ENCODE measurements at regions not wholly inside any gene's neighbourhood (a gene's known extent, or its start where the extent isn't known, plus 50 kb on each side); places are given as distances from the start of the nearest gene placed in this dataset.
A peak's percentile ranks its signal among the peaks of the same experiment; 100 is the strongest.

DNA sequence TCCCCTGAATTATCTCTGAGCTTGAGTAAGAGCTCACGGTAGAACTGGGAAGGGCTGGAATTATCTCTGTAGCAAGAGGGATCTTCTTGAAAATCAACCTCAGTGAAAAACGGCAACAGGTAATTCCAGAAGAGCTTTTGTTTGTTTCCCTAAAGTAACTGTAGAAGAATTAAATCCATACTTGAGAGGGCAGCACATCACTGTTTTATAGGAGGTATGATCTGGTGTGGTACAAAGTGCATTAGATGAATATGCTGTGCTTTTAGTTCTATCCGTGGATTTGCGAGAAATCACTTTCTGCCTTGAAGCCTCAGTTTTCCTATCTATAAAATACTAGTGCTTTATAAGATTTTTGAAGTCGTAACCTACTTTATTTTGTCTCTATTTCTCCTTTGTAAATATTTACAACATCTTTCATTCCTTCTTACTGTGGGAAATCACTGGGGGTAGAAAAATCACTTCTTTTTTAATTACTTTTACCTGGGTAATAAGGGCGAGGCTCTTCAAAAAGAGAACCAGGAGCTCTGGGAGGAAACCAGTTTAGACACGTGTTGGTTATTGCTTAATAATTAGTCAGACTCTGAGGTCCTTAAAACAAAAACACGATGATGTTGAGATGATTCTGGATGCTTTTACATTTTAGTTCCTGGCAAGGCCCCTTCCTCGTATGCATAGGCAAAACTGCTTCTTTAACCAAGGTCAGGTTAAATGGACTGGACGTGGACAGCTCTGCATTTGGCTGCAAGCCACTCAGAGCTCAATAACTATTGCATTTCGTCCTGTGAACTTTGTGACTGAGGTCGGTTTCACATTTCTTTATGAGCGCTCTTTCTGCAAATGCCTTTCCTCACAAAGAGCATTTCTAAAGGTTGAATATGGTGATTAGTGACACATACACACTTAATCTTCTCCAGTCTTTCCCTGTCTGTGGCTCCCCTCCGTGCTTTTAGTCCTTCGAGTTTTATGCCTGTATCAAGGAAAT lies 376.1 kb downstream of the BRINP1 start:
- H3K4me3 ChIP-seq, result no peak overlapping the region

DNA sequence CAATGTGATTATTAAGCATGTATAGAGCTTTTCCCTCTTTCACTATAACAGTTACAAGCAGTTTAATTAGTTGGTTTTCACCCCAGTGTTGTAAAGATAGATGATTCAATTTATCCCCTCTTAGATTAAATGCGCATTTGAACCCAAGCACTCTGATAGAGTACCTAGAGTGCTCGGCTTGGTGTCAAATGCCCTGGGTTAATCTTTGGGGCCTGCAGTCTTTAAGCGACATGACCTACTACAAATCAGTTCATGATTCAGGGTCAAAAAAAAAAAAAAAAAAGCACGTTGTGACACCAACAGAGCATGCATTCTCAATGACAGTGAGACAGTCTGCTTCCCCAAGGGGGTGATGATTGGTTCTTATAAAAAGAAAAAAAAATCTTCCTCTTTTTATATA lies 375.3 kb downstream of the BRINP1 start:
- Histone ChIP-seq H3K4me1 (peaks cover 26% of the 10 kb centered on the region), H3K27me3 (ENCODE audit: low read depth) (no peaks in the 10 kb centered on the region), H3K27ac (replicated peaks) (no peak overlapping the region), H3K36me3 (no peaks in the 10 kb centered on the region), H3K4me3 (no peak overlapping the region), H3K9me3 (replicated peaks) (no peaks in the 10 kb centered on the region)
- TF ChIP-seq, protein P1, sequence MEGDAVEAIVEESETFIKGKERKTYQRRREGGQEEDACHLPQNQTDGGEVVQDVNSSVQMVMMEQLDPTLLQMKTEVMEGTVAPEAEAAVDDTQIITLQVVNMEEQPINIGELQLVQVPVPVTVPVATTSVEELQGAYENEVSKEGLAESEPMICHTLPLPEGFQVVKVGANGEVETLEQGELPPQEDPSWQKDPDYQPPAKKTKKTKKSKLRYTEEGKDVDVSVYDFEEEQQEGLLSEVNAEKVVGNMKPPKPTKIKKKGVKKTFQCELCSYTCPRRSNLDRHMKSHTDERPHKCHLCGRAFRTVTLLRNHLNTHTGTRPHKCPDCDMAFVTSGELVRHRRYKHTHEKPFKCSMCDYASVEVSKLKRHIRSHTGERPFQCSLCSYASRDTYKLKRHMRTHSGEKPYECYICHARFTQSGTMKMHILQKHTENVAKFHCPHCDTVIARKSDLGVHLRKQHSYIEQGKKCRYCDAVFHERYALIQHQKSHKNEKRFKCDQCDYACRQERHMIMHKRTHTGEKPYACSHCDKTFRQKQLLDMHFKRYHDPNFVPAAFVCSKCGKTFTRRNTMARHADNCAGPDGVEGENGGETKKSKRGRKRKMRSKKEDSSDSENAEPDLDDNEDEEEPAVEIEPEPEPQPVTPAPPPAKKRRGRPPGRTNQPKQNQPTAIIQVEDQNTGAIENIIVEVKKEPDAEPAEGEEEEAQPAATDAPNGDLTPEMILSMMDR (IDR thresholded peaks at IDR 0.05; ENCODE audit: borderline replicate concordance), result no peak
- DNase-seq, result no peak
- intact Hi-C loops (cut with micrococcal nuclease), result no loop called here

More for the DNA sequence above, 376.1 kb downstream of the BRINP1 start:
- peaks cover 26% of the 10 kb centered on the region for H3K4me1 ChIP-seq
- no peak for DNase-seq
- H3K27me3 ChIP-seq (ENCODE audit: low read depth), result no peaks in the 10 kb centered on the region
- no peak overlapping the region for H3K27ac ChIP-seq (replicated peaks)
- no peaks in the 10 kb centered on the region for H3K9me3 ChIP-seq (replicated peaks)
- no peaks in the 10 kb centered on the region for H3K36me3 ChIP-seq
- TF ChIP-seq, protein P1 (IDR thresholded peaks at IDR 0.05; ENCODE audit: borderline replicate concordance), result no peak
- intact Hi-C loops (cut with micrococcal nuclease), result no loop called here

DNA sequence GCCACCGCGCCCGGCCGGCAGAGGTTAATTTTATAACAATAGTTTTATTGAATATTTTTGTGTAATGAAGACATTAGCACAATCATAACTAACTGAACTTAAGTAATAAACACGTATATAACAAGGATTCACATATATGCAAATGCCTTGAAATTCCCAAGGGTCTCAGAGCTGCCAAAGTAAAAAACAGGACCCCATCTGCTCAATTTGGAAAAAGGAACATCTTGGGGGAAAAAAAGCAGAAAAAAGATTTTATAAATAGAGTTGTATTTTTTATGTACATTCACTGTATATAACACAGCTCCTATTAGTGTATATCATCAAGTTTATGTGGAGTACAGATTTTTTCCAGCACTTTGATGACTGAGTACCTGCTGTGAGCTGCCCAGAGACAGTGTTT lies 366.7 kb downstream of the BRINP1 start:
- intact Hi-C loops (cut with micrococcal nuclease), result no loop called here
- DNase-seq, result no peak
- Histone ChIP-seq H3K4me1 (peaks cover 19% of the 10 kb centered on the region), H3K4me3 (no peak overlapping the region), H3K27ac (replicated peaks) (peak overlapping the region; percentile 83), H3K9me3 (replicated peaks) (no peaks in the 10 kb centered on the region), H3K36me3 (no peaks in the 10 kb centered on the region), H3K27me3 (ENCODE audit: low read depth) (no peaks in the 10 kb centered on the region)
- TF ChIP-seq, protein P1 (IDR thresholded peaks at IDR 0.05; ENCODE audit: borderline replicate concordance), result no peak

DNA sequence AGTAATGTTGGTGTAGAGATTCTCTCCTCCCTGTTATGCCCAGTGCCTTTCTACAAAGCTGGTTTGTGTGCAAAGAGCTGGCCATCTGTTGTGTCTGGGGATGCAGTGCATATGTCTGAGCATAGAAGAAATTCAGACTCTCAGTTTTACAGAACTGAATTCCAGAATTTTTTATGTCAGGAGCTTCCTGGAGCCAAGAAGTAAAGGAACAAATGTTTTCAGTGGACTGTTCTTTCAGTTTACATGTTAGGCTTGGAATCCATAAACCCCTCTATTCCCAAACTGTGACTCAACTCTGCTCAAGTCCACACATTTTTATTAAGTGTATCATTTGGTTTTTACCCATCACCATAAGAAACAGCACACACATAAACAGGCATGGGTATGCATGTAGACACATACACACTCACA lies 366.0 kb downstream of the BRINP1 start:
- peak overlapping the region; percentile 83 for H3K27ac ChIP-seq (replicated peaks)
- intact Hi-C loops (cut with micrococcal nuclease), result no loop called here
- no peak for DNase-seq
- TF ChIP-seq, protein P1 (IDR thresholded peaks at IDR 0.05; ENCODE audit: borderline replicate concordance), result no peak
- no peak overlapping the region for H3K4me3 ChIP-seq
- no peaks in the 10 kb centered on the region for H3K36me3 ChIP-seq
- H3K27me3 ChIP-seq (ENCODE audit: low read depth), result no peaks in the 10 kb centered on the region
- no peaks in the 10 kb centered on the region for H3K9me3 ChIP-seq (replicated peaks)
- H3K4me1 ChIP-seq, result peaks cover 19% of the 10 kb centered on the region

DNA sequence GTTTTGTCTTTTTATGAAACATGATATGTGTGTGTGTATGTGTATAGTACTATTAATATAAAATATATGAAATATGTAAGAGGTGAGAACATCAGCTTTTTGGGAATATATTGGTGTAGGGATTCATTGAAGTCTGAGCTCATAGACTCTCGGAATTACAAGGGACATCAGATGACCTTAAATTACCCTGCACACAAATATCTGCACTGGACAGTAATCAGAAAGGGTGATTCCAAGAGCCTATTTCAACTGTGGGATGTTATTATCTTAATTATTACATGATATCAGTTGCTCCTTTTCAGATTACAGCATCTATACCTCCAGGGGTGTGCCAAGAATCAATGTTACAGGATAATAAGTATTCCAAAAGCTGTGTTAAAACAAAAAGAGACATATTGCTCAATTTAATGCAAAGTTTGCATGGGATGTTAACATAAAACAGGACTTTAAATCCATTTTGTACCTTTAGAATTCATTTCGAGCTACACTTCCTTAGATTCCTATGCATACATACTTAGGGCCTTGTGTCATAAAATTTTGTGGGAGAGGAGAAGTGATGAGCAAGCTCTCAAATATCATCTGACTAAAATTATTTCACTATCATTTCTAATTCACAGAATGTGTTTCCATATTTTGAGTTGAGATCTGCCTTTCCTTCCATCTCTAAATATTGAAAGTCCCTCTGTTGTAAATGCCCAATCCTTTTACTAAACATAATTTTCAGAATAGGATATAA lies 365.2 kb downstream of the BRINP1 start:
- Histone ChIP-seq H3K4me3 (no peak overlapping the region), H3K27ac (replicated peaks) (peak overlapping the region; percentile 83), H3K36me3 (no peaks in the 10 kb centered on the region), H3K4me1 (peaks cover 19% of the 10 kb centered on the region), H3K27me3 (ENCODE audit: low read depth) (no peaks in the 10 kb centered on the region), H3K9me3 (replicated peaks) (no peaks in the 10 kb centered on the region)
- TF ChIP-seq, protein P1 (IDR thresholded peaks at IDR 0.05; ENCODE audit: borderline replicate concordance), result no peak
- DNase-seq, result no peak
- intact Hi-C loops (cut with micrococcal nuclease), result no loop called here

Data from left ventricle myocardium inferior (tissue), 1 donor.